Skeletal muscle cell (primary cell): ENCODE measurements at regions not wholly inside any gene's neighbourhood (a gene's known extent, or its start where the extent isn't known, plus 50 kb on each side); places are given as distances from the start of the nearest gene placed in this dataset.
"Not testable (repeated sequence)": the region's sequence is repeated elsewhere in the genome, so short reads cannot be mapped to it uniquely, and the experiment has no call there.

Experiments
- DNase-seq: peaks from one replicate; pipeline ENCODE4 v3.0.0-alpha.2; 2010; ENCODE audit warnings: low read depth
- H3K4me3 ChIP-seq: 2 replicates; pipeline ENCODE4 v1.5.1; 2011; ENCODE audit warnings: low read depth, mild to moderate bottlenecking, control low read depth, low read length, moderate library complexity

- not testable (repeated sequence) for H3K4me3 ChIP-seq, DNase-seq
Observed at GRCh38 chr2:111478871-111479318, 358.2 kb downstream of the BCL2L11 start.

- not testable (repeated sequence) for DNase-seq, H3K4me3 ChIP-seq
Observed at GRCh38 chr2:111480016-111480625, 359.4 kb downstream of the BCL2L11 start.

GRCh38 chr2:111480633-111481032 is 359.9 kb downstream of the BCL2L11 start:
- not testable (repeated sequence) for H3K4me3 ChIP-seq, DNase-seq

GRCh38 chr2:111481219-111481618 is 360.5 kb downstream of the BCL2L11 start:
- H3K4me3 ChIP-seq, DNase-seq: not testable (repeated sequence)

- not testable (repeated sequence) for H3K4me3 ChIP-seq, DNase-seq
Observed at GRCh38 chr2:111482987-111483679, 362.4 kb downstream of the BCL2L11 start.

- H3K4me3 ChIP-seq, DNase-seq: not testable (repeated sequence)
Observed at GRCh38 chr2:111484097-111484496, 363.4 kb downstream of the BCL2L11 start.

- not testable (repeated sequence) for DNase-seq
Observed at GRCh38 chr2:111485895-111486294, 365.2 kb downstream of the BCL2L11 start.

GRCh38 chr2:111488451-111488850 is 367.7 kb downstream of the BCL2L11 start:
- DNase-seq, H3K4me3 ChIP-seq: not testable (repeated sequence)

More at GRCh38 chr2:111485895-111486294, 365.2 kb downstream of the BCL2L11 start:
- H3K4me3 ChIP-seq, result not testable (repeated sequence)

- DNase-seq, H3K4me3 ChIP-seq: not testable (repeated sequence)
Observed at GRCh38 chr2:111489460-111489859, 368.7 kb downstream of the BCL2L11 start.

GRCh38 chr2:111491181-111491580 is 370.5 kb downstream of the BCL2L11 start:
- not testable (repeated sequence) for DNase-seq, H3K4me3 ChIP-seq

- DNase-seq, H3K4me3 ChIP-seq: not testable (repeated sequence)
Observed at GRCh38 chr2:111491614-111492013, 370.9 kb downstream of the BCL2L11 start.

- peak overlapping the region; percentile 47 for H3K4me3 ChIP-seq
- not testable (repeated sequence) for DNase-seq
Observed at GRCh38 chr2:111492995-111493719, 372.4 kb downstream of the BCL2L11 start.

GRCh38 chr2:111493720-111494078 is 373.0 kb downstream of the BCL2L11 start:
- H3K4me3 ChIP-seq, result peak overlapping the region; percentile 47
- not testable (repeated sequence) for DNase-seq

GRCh38 chr2:111494288-111494980 is 373.7 kb downstream of the BCL2L11 start:
- H3K4me3 ChIP-seq, result peak overlapping the region; percentile 46

GRCh38 chr2:111494981-111495315 is 374.2 kb downstream of the BCL2L11 start:
- not testable (repeated sequence) for DNase-seq
- H3K4me3 ChIP-seq, result peak overlapping the region; percentile 46

More at GRCh38 chr2:111494288-111494980, 373.7 kb downstream of the BCL2L11 start:
- not testable (repeated sequence) for DNase-seq

GRCh38 chr2:111495636-111496035 is 374.9 kb downstream of the BCL2L11 start:
- not testable (repeated sequence) for DNase-seq

GRCh38 chr2:111496176-111496575 is 375.5 kb downstream of the BCL2L11 start:
- DNase-seq, H3K4me3 ChIP-seq: not testable (repeated sequence)

More at GRCh38 chr2:111495636-111496035, 374.9 kb downstream of the BCL2L11 start:
- not testable (repeated sequence) for H3K4me3 ChIP-seq

GRCh38 chr2:111496860-111497259 is 376.1 kb downstream of the BCL2L11 start:
- DNase-seq, H3K4me3 ChIP-seq: not testable (repeated sequence)

- not testable (repeated sequence) for DNase-seq, H3K4me3 ChIP-seq
Observed at GRCh38 chr2:111497270-111497669, 376.6 kb downstream of the BCL2L11 start.
